ENCODE measurements at regions not wholly inside any gene's neighbourhood (a gene's known extent, or its start where the extent isn't known, plus 50 kb on each side); places are given as distances from the start of the nearest gene placed in this dataset.

GRCh38 chr7:152956006-152956405 is 196.5 kb downstream of the ACTR3B start:
- TF ChIP-seq CTCF (conservative IDR thresholded peaks at IDR 0.05; ENCODE audit: low read length), result 0 out of 2 replicates have a peak, but pooled peaks have one; percentile 35
- no peak for TF ChIP-seq EZH2phosphoT487 (IDR thresholded peaks at IDR 0.05; ENCODE audit: borderline replicate concordance, low read depth, low read length)
